M059J (cell line): ENCODE measurements at regions not wholly inside any gene's neighbourhood (a gene's known extent, or its start where the extent isn't known, plus 50 kb on each side); places are given as distances from the start of the nearest gene placed in this dataset.

Experiments used
- DNase-seq: peaks from one replicate; pipeline ENCODE4 v3.0.0-alpha.2; 2012; ENCODE audit warnings: low read depth

- peak; percentile 43 for DNase-seq
Measured at GRCh38 chr5:170451747-170452365, 52.0 kb upstream of the KCNIP1 start.

- no peak for DNase-seq
Measured at GRCh38 chr5:170450061-170450669, 53.7 kb upstream of the KCNIP1 start.

GRCh38 chr5:170449232-170449631, 54.6 kb upstream of the KCNIP1 start:
- no peak for DNase-seq

- no peak for DNase-seq
Measured at GRCh38 chr5:170448221-170448620, 55.6 kb upstream of the KCNIP1 start.

GRCh38 chr5:170446365-170446764, 57.2 kb upstream of the KCNMB1 start:
- no peak for DNase-seq

- DNase-seq = no peak
Measured at GRCh38 chr5:170445936-170446335, 56.8 kb upstream of the KCNMB1 start.

GRCh38 chr5:170444969-170445505, 55.9 kb upstream of the KCNMB1 start:
- DNase-seq = no peak

- DNase-seq = no peak
Measured at GRCh38 chr5:170444181-170444580, 55.0 kb upstream of the KCNMB1 start.

- no peak for DNase-seq
Measured at GRCh38 chr5:170443624-170444023, 54.5 kb upstream of the KCNMB1 start.

GRCh38 chr5:170442921-170443320, 53.8 kb upstream of the KCNMB1 start:
- DNase-seq = no peak

GRCh38 chr5:170442391-170442790, 53.2 kb upstream of the KCNMB1 start:
- no peak for DNase-seq

GRCh38 chr5:170441393-170441784, 52.2 kb upstream of the KCNMB1 start:
- no peak for DNase-seq

GRCh38 chr5:170440771-170441392, 51.7 kb upstream of the KCNMB1 start:
- no peak for DNase-seq

- DNase-seq = no peak
Measured at GRCh38 chr5:170439944-170440269, 50.7 kb upstream of the KCNMB1 start.

GRCh38 chr5:170439223-170439943, 50.2 kb upstream of the KCNMB1 start:
- no peak for DNase-seq
